WERI-Rb-1 (cell line): ENCODE measurements at regions not wholly inside any gene's neighbourhood (a gene's known extent, or its start where the extent isn't known, plus 50 kb on each side); places are given as distances from the start of the nearest gene placed in this dataset.

Source experiments
- DNase-seq: peaks from one replicate; pipeline ENCODE4 v3.0.0-alpha.2; 2020
- H3K27ac ChIP-seq: fragments of 250-450 bp; sonication (Bioruptor Pico); 2 replicates; pipeline ENCODE4 v1.5.1; 2020; ENCODE audit warnings: mild to moderate bottlenecking, moderate library complexity
- H3K27me3 ChIP-seq: fragments of 250-450 bp; sonication (Bioruptor Pico); 2 replicates; pipeline ENCODE4 v1.5.1; 2021; ENCODE audit warnings: mild to moderate bottlenecking, low read depth, moderate library complexity; ENCODE audit not compliant: insufficient read depth, severe bottlenecking
- H3K36me3 ChIP-seq: fragments of 250-450 bp; sonication (Bioruptor Pico); 2 replicates; pipeline ENCODE4 v1.5.1; 2020; ENCODE audit warnings: mild to moderate bottlenecking, moderate library complexity
- H3K4me3 ChIP-seq: 2 replicates; pipeline ENCODE4 v1.5.1; 2011; ENCODE audit warnings: low read depth, mild to moderate bottlenecking, control low read depth, low read length
- H3K9me3 ChIP-seq: fragments of 250-450 bp; sonication (Bioruptor Pico); 2 replicates; pipeline ENCODE4 v1.5.1; 2021; ENCODE audit warnings: mild to moderate bottlenecking, moderate library complexity; ENCODE audit not compliant: severe bottlenecking
- TF ChIP-seq, protein P1 (sequence below): IDR thresholded peaks from 2 replicates; pipeline ENCODE4 v1.5.1; 2011; ENCODE audit warnings: low read depth, mild to moderate bottlenecking, control low read depth, inconsistent platforms, low read length

DNA sequence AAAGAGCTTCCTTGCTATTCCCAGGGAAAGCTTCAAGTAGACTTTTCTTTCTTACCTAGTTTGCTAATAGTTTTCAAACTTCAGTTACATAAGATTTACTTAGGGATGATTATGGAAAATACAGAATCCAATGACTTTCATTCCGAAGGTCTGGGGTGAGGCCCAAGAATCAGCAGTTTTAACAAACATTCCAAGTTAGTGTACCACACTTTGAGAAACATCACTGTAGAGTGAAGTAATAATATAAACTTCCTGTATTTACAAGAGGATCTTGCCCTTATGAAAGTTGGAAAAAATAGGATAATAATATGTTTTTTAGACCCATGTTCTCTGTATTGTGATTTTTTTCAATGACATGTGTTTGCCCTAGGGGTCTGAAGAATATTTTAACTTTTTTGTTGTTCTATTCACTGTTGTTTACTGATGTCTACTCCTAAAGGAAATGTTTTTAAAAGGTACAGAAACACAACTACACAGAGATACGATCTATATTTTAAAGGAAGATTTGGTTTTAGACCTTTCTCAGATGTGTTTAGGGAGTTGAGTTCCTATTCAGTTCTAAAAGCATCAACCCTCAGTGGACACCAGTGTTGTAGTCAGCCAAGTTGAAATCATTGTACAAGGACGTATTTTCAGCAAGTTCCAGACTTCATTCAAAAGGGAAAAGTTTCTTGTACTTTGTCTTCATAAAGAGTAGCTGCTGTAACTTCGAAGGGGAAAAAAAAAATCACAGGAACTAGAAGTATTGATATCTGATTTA is 295.8 kb upstream of the SLC7A11 start:
- TF ChIP-seq, protein P1, sequence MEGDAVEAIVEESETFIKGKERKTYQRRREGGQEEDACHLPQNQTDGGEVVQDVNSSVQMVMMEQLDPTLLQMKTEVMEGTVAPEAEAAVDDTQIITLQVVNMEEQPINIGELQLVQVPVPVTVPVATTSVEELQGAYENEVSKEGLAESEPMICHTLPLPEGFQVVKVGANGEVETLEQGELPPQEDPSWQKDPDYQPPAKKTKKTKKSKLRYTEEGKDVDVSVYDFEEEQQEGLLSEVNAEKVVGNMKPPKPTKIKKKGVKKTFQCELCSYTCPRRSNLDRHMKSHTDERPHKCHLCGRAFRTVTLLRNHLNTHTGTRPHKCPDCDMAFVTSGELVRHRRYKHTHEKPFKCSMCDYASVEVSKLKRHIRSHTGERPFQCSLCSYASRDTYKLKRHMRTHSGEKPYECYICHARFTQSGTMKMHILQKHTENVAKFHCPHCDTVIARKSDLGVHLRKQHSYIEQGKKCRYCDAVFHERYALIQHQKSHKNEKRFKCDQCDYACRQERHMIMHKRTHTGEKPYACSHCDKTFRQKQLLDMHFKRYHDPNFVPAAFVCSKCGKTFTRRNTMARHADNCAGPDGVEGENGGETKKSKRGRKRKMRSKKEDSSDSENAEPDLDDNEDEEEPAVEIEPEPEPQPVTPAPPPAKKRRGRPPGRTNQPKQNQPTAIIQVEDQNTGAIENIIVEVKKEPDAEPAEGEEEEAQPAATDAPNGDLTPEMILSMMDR: no peak
- Histone ChIP-seq H3K27ac (no peak overlapping the region), H3K4me3 (no peak overlapping the region), H3K36me3 (no peaks in the 10 kb centered on the region), H3K9me3 (peaks cover 2% of the 10 kb centered on the region), H3K27me3 (no peaks in the 10 kb centered on the region)
- no peak for DNase-seq

DNA sequence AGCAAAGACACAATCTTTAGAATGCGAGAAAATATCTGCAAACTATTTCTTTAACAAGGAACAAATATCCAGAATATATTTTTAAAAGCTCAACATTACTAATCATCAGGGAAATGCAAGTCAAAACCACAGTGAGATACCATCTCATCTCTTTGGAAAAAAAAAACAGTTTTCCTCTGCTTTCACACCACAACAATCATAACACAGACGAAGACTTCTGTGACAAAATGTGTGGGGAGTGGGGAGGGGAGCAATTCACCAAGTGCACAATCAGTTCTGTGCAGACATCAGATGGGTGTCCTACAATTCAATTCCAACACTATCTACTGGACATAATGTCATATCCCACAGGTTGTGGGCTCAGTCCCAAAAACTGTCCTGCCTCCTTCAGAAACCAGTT is 293.2 kb upstream of the SLC7A11 start:
- DNase-seq: no peak
- Histone ChIP-seq H3K36me3 (no peaks in the 10 kb centered on the region), H3K27ac (no peak overlapping the region), H3K9me3 (peaks cover 8% of the 10 kb centered on the region), H3K4me3 (no peak overlapping the region), H3K27me3 (no peaks in the 10 kb centered on the region)
- TF ChIP-seq, protein P1: no peak

DNA sequence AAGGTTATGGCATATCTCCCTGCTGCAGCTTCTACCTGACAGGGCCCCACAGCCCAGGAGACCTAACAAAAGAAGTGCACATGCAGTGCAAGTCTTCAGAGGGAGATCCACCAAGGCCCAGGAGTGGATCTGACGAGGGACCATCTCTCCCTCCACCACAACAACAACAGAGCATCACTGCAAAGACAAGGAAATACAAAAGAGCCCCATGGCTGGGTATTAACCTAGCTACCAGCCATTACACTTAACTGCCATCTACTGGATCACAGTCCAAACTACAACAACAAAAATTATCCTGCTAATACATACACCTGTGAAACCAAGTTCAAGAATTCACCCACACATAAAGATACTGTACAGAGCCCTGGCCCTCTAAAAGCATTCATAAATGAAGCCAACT is 280.2 kb upstream of the SLC7A11 start:
- Histone ChIP-seq H3K4me3 (no peak overlapping the region), H3K27ac (no peak overlapping the region), H3K36me3 (no peaks in the 10 kb centered on the region), H3K9me3 (no peaks in the 10 kb centered on the region), H3K27me3 (no peaks in the 10 kb centered on the region)
- peak; percentile 10 for DNase-seq
- TF ChIP-seq, protein P1: peak; percentile 72

DNA sequence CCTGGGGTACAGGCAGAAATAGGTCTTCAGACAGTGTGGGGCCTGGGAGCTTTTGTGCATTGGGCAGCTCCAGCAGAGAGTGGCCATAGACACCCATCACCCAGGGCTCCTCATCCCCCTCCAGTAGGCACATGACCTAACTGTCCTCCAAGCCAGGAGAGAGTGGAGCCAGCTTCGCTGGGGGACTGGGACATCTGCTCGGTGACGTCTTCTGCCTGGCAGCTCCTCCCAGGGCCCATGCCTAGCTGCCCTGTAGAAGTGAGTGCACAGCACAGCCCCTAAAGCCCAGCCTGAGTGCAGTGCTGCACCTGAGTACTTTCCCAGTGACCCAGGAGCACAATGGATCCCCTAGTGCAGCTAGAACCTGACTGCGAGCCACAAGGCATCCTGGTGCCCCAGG is 279.7 kb upstream of the SLC7A11 start:
- Histone ChIP-seq H3K27me3 (no peaks in the 10 kb centered on the region), H3K27ac (no peak overlapping the region), H3K9me3 (no peaks in the 10 kb centered on the region), H3K4me3 (no peak overlapping the region), H3K36me3 (no peaks in the 10 kb centered on the region)
- TF ChIP-seq, protein P1: no peak
- DNase-seq: no peak

DNA sequence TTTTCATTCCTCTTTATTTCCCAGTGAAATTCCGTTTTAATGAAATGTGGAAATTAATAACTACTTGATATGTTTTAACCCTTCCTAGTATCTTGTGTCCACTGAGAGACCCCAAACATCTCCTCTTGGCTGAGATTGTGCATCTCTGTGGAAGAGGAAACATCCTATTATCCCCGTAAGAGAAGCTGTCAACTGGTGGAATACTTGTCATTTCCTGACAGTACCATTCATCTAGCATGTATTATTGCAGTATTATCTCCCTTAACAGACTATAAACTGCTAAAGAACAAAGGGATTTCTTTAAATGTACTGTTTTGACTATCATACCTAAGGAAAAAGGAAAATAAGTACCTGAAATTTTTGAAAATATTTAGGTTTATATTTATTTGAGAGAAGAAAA is 277.3 kb upstream of the SLC7A11 start:
- H3K4me3 ChIP-seq: no peak overlapping the region
- no peaks in the 10 kb centered on the region for H3K27me3 ChIP-seq
- no peaks in the 10 kb centered on the region for H3K36me3 ChIP-seq
- no peak overlapping the region for H3K27ac ChIP-seq
- TF ChIP-seq, protein P1: no peak
- H3K9me3 ChIP-seq: no peaks in the 10 kb centered on the region
- DNase-seq: no peak

DNA sequence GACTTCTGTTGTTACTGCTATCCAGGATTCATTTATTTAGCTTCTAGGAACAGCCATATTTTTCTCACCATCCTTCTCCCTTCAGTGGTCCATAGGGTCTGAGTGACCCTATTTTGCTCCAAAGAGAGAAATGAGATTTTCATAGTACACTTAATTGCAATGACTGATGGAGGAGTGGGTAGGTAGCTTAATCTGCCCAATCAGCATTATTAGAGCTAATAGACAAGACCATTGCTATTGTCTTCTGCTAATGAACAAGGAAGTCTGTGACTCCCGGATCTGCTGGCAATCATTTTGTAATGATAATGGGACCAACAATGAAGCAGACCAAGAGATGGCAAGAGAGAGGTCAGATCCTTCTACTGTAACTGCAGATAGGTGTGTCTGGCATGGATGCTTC is 271.4 kb upstream of the SLC7A11 start:
- Histone ChIP-seq H3K27ac (no peak overlapping the region), H3K27me3 (no peaks in the 10 kb centered on the region), H3K9me3 (no peaks in the 10 kb centered on the region), H3K4me3 (no peak overlapping the region), H3K36me3 (no peaks in the 10 kb centered on the region)
- no peak for DNase-seq
- TF ChIP-seq, protein P1: no peak
